Immature natural killer cell (primary cell): ENCODE measurements at regions not wholly inside any gene's neighbourhood (a gene's known extent, or its start where the extent isn't known, plus 50 kb on each side); places are given as distances from the start of the nearest gene placed in this dataset.
"Not testable (repeated sequence)": the region's sequence is repeated elsewhere in the genome, so short reads cannot be mapped to it uniquely, and the experiment has no call there.

Source experiments
- DNase-seq, 3 donors: peaks; one replicate each; pipeline ENCODE4 v3.0.0; 2022; ENCODE audit warnings: mixed read lengths in 1 of 3
- H3K27ac Mint-ChIP-seq, 6 donors: one replicate each; pipeline ENCODE4 v1.8.0; 2020; ENCODE audit warnings: mixed read lengths in 6 of 6, mild to moderate bottlenecking in 5 of 6, inconsistent platforms in 4 of 6, moderate library complexity in 3 of 6
- H3K27me3 Mint-ChIP-seq, 3 donors: one replicate each; pipeline ENCODE4 v1.8.0; 2020 to 2021; ENCODE audit warnings: low read depth in 3 of 3, mild to moderate bottlenecking in 3 of 3, mixed read lengths in 3 of 3, moderate library complexity in 3 of 3, inconsistent platforms in 1 of 3
- H3K36me3 Mint-ChIP-seq, 3 donors: one replicate each; pipeline ENCODE4 v1.8.0; 2020; ENCODE audit warnings: mixed read lengths in 3 of 3, inconsistent platforms in 2 of 3, mild to moderate bottlenecking in 2 of 3
- H3K4me1 Mint-ChIP-seq, 2 donors: one replicate each; pipeline ENCODE4 v1.8.0; 2020; ENCODE audit warnings: inconsistent platforms in 2 of 2, mild to moderate bottlenecking in 2 of 2, mixed read lengths in 2 of 2, moderate library complexity in 1 of 2
- H3K4me3 Mint-ChIP-seq, 5 donors: one replicate each; pipeline ENCODE4 v1.8.0; 2020; ENCODE audit warnings: mild to moderate bottlenecking in 5 of 5, mixed read lengths in 5 of 5, inconsistent platforms in 3 of 5, moderate library complexity in 3 of 5
- H3K9me3 Mint-ChIP-seq, 6 donors: one replicate each; pipeline ENCODE4 v1.8.0; 2020; ENCODE audit warnings: mild to moderate bottlenecking in 6 of 6, mixed read lengths in 6 of 6, inconsistent platforms in 4 of 6, moderate library complexity in 3 of 6

GRCh38 chr1:222014001-222014400, 272.1 kb upstream of the DUSP10 start:
- Mint-ChIP-seq H3K27me3 (peaks cover 0 to 4% (median 0%) of the 10 kb centered on the region in 3 donors), H3K27ac (no peak overlapping the region), H3K4me3 (no peak overlapping the region), H3K4me1 (peaks cover 7 to 10% of the 10 kb centered on the region in 2 donors), H3K36me3 (no peaks in the 10 kb centered on the region), H3K9me3 (no peaks in the 10 kb centered on the region)
- no peak for DNase-seq

GRCh38 chr1:222012816-222013215, 270.9 kb upstream of the DUSP10 start:
- H3K4me1 Mint-ChIP-seq = no peaks in the 10 kb centered on the region
- H3K27me3 Mint-ChIP-seq = peaks cover 0 to 4% (median 0%) of the 10 kb centered on the region in 3 donors
- H3K27ac Mint-ChIP-seq = no peak overlapping the region
- H3K9me3 Mint-ChIP-seq = no peaks in the 10 kb centered on the region
- H3K36me3 Mint-ChIP-seq = no peaks in the 10 kb centered on the region
- no peak overlapping the region for H3K4me3 Mint-ChIP-seq
- no peak for DNase-seq

DNA sequence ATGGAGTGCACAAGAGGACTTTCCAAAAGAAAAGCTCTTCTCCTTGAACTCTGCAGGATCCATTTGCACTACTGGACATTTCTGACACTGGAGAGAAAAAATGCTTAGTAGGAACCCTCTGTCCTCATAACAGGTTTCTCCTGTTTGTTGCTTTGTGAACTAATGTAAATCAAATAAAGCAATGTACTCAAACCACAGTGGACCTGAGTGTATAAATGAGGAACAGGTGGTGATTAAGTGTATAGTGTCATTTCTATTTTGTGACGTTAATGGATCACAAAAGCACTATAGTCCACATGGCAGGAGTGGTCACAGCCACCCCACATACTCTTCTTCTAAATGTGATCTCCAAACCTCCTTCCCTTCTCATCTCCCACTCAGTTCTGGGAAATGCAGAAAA, 268.4 kb upstream of the DUSP10 start:
- no peaks in the 10 kb centered on the region for H3K4me1 Mint-ChIP-seq
- no peak for DNase-seq
- no peak overlapping the region for H3K27ac Mint-ChIP-seq
- H3K27me3 Mint-ChIP-seq = peaks cover 0 to 4% (median 0%) of the 10 kb centered on the region in 3 donors
- H3K36me3 Mint-ChIP-seq = no peaks in the 10 kb centered on the region
- H3K4me3 Mint-ChIP-seq = no peak overlapping the region
- H3K9me3 Mint-ChIP-seq = no peaks in the 10 kb centered on the region

DNA sequence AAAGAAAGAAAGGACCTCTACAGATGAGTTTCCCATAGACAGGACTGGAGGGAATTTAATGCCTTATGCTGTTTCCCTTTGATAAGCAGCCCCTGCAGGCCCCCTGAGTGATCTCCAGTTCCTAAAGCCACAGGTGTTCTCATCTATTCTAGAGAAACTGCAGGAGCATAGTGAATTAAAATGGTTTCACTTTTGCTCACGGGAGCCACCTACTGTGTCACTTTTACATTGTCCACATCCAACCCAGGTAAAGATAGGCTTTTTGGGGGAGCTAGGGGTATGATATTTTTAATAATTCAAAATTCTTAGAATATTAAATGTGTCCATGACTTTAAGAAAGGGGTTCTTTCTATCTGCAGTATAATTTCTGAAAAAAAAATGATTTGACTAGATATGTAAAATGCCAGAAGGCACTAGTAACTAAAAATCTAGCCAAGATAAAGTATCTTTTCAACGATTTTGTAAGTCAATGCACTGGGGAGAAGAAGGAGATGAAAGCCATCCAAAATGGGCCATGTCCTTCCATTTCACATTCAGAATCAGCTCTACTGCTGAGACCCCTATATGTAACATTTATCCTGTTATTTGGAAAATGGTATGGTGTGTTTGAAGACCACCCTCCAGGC, 267.3 kb upstream of the DUSP10 start:
- Mint-ChIP-seq H3K4me3 (peak overlapping the region in 2 of 5 donors; percentile 58 to 62), H3K27ac (no peak overlapping the region), H3K27me3 (peaks cover 0 to 4% (median 0%) of the 10 kb centered on the region in 3 donors), H3K36me3 (no peaks in the 10 kb centered on the region), H3K4me1 (no peaks in the 10 kb centered on the region), H3K9me3 (no peaks in the 10 kb centered on the region)
- peak; percentile 20 to 43 (median 35) for DNase-seq

- Mint-ChIP-seq H3K4me1 (no peaks in the 10 kb centered on the region), H3K4me3 (no peak overlapping the region), H3K36me3 (no peaks in the 10 kb centered on the region), H3K27me3 (no peaks in the 10 kb centered on the region), H3K9me3 (no peaks in the 10 kb centered on the region), H3K27ac (no peak overlapping the region)
- DNase-seq = no peak
Observed at GRCh38 chr1:222006715-222007114, 264.8 kb upstream of the DUSP10 start.

- Mint-ChIP-seq H3K27me3 (no peaks in the 10 kb centered on the region), H3K4me1 (no peaks in the 10 kb centered on the region), H3K4me3 (no peak overlapping the region), H3K27ac (no peak overlapping the region), H3K9me3 (no peaks in the 10 kb centered on the region), H3K36me3 (no peaks in the 10 kb centered on the region)
- no peak for DNase-seq
Observed at GRCh38 chr1:222004784-222005183, 262.9 kb upstream of the DUSP10 start.

DNA sequence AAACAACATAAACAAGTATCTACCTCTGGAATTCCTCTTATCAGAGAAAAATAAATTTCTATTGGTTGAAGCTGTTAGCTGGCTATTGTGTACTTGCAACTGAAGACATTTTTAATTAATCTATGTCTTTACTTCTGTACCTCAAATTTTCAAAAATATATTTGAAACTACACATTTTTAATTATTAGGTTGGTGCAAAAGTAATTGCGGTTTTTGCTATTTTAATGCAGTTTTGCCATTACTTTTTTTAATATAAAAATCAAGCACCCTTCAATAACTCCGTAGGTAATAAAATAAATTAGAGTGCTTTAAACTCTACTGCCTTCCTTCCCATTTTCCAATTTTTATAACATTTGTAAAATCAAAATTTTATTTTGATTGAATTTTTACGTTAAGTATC, 262.1 kb upstream of the DUSP10 start:
- no peaks in the 10 kb centered on the region for H3K36me3 Mint-ChIP-seq

DNA sequence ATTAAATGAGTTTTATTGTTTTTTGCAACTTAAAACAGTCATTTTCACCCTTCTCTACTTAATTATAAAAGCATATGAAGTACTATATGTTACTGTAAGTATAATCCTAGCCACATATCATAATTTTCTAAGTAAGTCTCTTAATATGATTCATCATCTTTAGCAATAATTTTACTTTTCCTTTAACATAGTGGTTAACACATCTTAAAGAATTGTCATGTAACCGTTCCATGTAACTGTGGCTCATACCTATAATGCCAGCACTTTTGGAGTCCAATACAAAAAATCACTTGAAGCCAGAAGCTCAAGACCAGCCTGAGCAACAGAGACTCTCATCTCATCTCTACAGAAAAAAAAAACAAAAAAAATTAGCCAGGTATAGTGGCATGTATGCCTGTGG, 260.6 kb upstream of the DUSP10 start:
- Mint-ChIP-seq H3K27ac (no peak overlapping the region), H3K9me3 (no peaks in the 10 kb centered on the region), H3K4me3 (no peak overlapping the region), H3K27me3 (no peaks in the 10 kb centered on the region), H3K36me3 (no peaks in the 10 kb centered on the region), H3K4me1 (no peaks in the 10 kb centered on the region)
- no peak for DNase-seq

More for the DNA sequence above, 262.1 kb upstream of the DUSP10 start:
- no peak for DNase-seq
- no peak overlapping the region for H3K4me3 Mint-ChIP-seq
- no peaks in the 10 kb centered on the region for H3K27me3 Mint-ChIP-seq
- H3K4me1 Mint-ChIP-seq = no peaks in the 10 kb centered on the region
- H3K27ac Mint-ChIP-seq = no peak overlapping the region
- no peaks in the 10 kb centered on the region for H3K9me3 Mint-ChIP-seq

- no peaks in the 10 kb centered on the region for H3K27me3 Mint-ChIP-seq
- no peak overlapping the region for H3K27ac Mint-ChIP-seq
- no peak overlapping the region for H3K4me3 Mint-ChIP-seq
- H3K36me3 Mint-ChIP-seq = no peaks in the 10 kb centered on the region
- H3K4me1 Mint-ChIP-seq = peaks cover 0 to under 1% of the 10 kb centered on the region in 2 donors
- no peaks in the 10 kb centered on the region for H3K9me3 Mint-ChIP-seq
- DNase-seq = no peak
Observed at GRCh38 chr1:222000131-222000530, 258.2 kb upstream of the DUSP10 start.

DNA sequence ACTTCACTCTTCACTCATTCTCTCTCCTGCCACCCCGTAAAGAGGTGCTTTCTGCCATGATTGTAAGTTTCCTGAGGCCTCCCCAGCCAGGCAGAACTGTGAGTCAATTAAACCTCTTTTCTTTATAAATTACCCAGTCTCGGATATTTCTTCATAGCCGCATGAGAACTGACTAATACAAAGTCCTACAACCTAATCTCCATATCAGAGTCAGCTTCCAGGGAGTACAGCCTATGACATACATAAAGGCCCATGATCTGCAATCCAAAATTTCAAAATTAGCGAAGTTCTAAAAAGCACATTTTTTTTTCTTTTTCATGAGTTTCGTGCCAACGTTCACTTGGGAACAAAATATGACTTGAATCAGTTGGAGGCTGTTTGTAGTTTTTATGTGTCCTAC, 256.9 kb upstream of the DUSP10 start:
- Mint-ChIP-seq H3K36me3 (no peaks in the 10 kb centered on the region), H3K27ac (no peak overlapping the region), H3K9me3 (no peaks in the 10 kb centered on the region), H3K4me3 (no peak overlapping the region), H3K4me1 (peaks cover 10 to 14% of the 10 kb centered on the region in 2 donors), H3K27me3 (no peaks in the 10 kb centered on the region)
- no peak for DNase-seq

- Mint-ChIP-seq H3K9me3 (no peaks in the 10 kb centered on the region), H3K36me3 (no peaks in the 10 kb centered on the region), H3K4me3 (no peak overlapping the region), H3K4me1 (peaks cover 10 to 17% of the 10 kb centered on the region in 2 donors), H3K27me3 (peaks cover 0 to 3% (median 0%) of the 10 kb centered on the region in 3 donors), H3K27ac (no peak overlapping the region)
- no peak for DNase-seq
Observed at GRCh38 chr1:221998186-221998612, 256.3 kb upstream of the DUSP10 start.

DNA sequence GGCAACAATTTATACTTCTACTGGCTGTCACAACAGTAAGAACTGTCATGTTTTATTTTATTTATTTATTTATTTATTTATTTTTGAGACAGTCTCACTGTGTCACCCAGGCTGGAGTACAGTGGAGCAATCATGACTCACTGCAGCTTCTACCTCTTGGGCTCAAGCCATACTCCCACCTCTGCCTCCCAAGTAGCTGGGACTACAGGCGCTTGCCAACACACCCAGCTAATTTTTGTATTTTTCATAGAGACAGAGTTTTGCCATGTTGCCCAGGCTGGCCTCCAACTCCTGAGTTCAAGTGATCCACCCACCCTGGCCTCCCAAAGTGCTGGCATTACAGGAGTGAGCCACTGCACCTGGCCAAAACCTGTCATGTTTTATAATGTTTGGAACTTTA, 255.1 kb upstream of the DUSP10 start:
- not testable (repeated sequence) for H3K27ac Mint-ChIP-seq, H3K9me3 Mint-ChIP-seq, H3K36me3 Mint-ChIP-seq, H3K27me3 Mint-ChIP-seq, DNase-seq, H3K4me3 Mint-ChIP-seq
- H3K4me1 Mint-ChIP-seq = peaks cover 17 to 27% of the 10 kb centered on the region in 2 donors

- no peak overlapping the region for H3K4me3 Mint-ChIP-seq
- DNase-seq = no peak
- H3K36me3 Mint-ChIP-seq = peaks cover 0 to 8% (median 6%) of the 10 kb centered on the region in 3 donors
- no peak overlapping the region for H3K27ac Mint-ChIP-seq
- H3K27me3 Mint-ChIP-seq = peaks cover 0 to 5% (median under 1%) of the 10 kb centered on the region in 3 donors
- H3K4me1 Mint-ChIP-seq = peaks cover 17 to 37% of the 10 kb centered on the region in 2 donors
- H3K9me3 Mint-ChIP-seq = peaks cover 0 to 8% (median 4%) of the 10 kb centered on the region in 6 donors
Observed at GRCh38 chr1:221994939-221995338, 253.1 kb upstream of the DUSP10 start.

GRCh38 chr1:221994274-221994698, 252.4 kb upstream of the DUSP10 start:
- Mint-ChIP-seq H3K4me1 (peaks cover 17 to 37% of the 10 kb centered on the region in 2 donors), H3K27ac (peak overlapping the region in 1 of 6 donors; percentile 17), H3K27me3 (peaks cover 0 to 5% (median 3%) of the 10 kb centered on the region in 3 donors), H3K9me3 (peaks cover 0 to 8% (median 4%) of the 10 kb centered on the region in 6 donors), H3K4me3 (no peak overlapping the region), H3K36me3 (peaks cover 0 to 8% (median 6%) of the 10 kb centered on the region in 3 donors)
- DNase-seq = no peak

- H3K27me3 Mint-ChIP-seq = peaks cover 0 to 5% (median 3%) of the 10 kb centered on the region in 3 donors
- DNase-seq = no peak
- no peak overlapping the region for H3K27ac Mint-ChIP-seq
- H3K9me3 Mint-ChIP-seq = peaks cover 0 to 8% (median 4%) of the 10 kb centered on the region in 6 donors
- H3K4me3 Mint-ChIP-seq = no peak overlapping the region
- peaks cover 17 to 37% of the 10 kb centered on the region in 2 donors for H3K4me1 Mint-ChIP-seq
- H3K36me3 Mint-ChIP-seq = peaks cover 0 to 8% (median 6%) of the 10 kb centered on the region in 3 donors
Observed at GRCh38 chr1:221993444-221993948, 251.6 kb upstream of the DUSP10 start.
